ENCODE measurements at regions not wholly inside any gene's neighbourhood (a gene's known extent, or its start where the extent isn't known, plus 50 kb on each side); places are given as distances from the start of the nearest gene placed in this dataset.

GRCh38 chr12:90203556-90203955 is 494.9 kb upstream of the ATP2B1 start:
- TF ChIP-seq CTCF (IDR thresholded peaks at IDR 0.05) (no peak), POLR2A (IDR thresholded peaks at IDR 0.05) (no peak)
